ENCODE measurements at regions not wholly inside any gene's neighbourhood (a gene's known extent, or its start where the extent isn't known, plus 50 kb on each side); places are given as distances from the start of the nearest gene placed in this dataset.

DNA sequence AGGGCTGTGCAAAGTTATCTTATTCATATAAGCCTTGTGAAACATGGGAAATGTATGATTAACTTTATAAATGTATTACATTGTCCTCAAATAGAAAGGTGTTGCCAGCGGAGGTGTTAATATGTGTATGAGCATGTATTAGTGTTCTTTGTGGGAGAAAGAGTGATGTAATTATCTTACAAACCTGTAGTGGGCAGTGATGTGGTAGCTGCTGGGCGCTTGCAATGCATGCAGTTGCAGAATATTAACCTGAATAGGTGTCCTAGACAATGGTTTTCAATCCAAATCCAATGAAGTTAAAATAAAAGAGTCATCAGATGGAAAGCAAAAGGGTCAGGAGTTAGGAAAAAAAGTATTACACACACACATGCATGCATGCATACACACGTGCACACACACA is 881.3 kb upstream of the CADM2 start:
- H3K4me1 ChIP-seq (ENCODE audit: control insufficient read depth in 1 of 2, extremely low read depth in 1 of 2, insufficient read depth in 2 of 2, low read length in 2 of 2): no peaks in the 10 kb centered on the region
- H3K36me3 ChIP-seq (ENCODE audit: control insufficient read depth in 2 of 2, extremely low read depth in 1 of 2, insufficient read depth in 1 of 2, low read length in 1 of 2): no peaks in the 10 kb centered on the region
- POLR2A ChIA-PET: no interaction called here
- H3K9me3 ChIP-seq: no peaks in the 10 kb centered on the region
- no peaks in the 10 kb centered on the region for H3K27me3 Mint-ChIP-seq
- no peak overlapping the region for H3K4me3 ChIP-seq (ENCODE audit: control insufficient read depth in 1 of 2, extremely low read depth in 1 of 2, low read length in 1 of 2)
- H3K36me3 Mint-ChIP-seq: no peaks in the 10 kb centered on the region
- ATAC-seq (replicated peaks in 1 of 4) (no peak), DNase-seq (no peak)
- no peak overlapping the region for H3K27ac Mint-ChIP-seq
- WGBS (ENCODE audit: insufficient coverage): no CpG with 5 or more reads among the region's 3 CpGs
- H3K4me1 Mint-ChIP-seq: no peaks in the 10 kb centered on the region
- no peak overlapping the region for H3K27ac ChIP-seq (ENCODE audit: low read length)
- H3K27me3 ChIP-seq (replicated peaks in 1 of 2; ENCODE audit: control insufficient read depth in 2 of 2, extremely low read depth in 1 of 2, insufficient read depth in 2 of 2, low read length in 1 of 2): no peaks in the 10 kb centered on the region
- H3K4me3 Mint-ChIP-seq: no peak overlapping the region
- CTCF ChIA-PET: no interaction called here
- H3K9me3 Mint-ChIP-seq: peaks cover 8 to 13% (median 9%) of the 10 kb centered on the region in 3 donors

DNA sequence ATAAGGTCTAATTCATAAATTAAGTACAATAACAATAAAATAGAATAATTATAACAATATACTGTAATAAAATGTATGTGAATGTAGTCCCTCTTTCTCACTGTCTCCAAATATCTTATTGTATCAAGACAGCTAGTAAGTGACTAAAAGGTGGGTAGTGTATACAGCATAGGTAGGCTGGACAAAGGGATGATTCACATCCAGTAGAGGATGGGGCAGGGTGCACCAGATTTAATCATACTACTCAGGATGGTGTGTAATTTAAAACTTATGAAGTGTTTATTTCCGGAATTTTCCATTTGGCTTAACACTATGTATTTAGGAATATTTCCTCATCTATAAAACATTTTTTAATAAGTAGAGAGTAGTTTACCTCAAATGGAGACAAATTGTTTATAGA is 876.1 kb upstream of the CADM2 start:
- no peak overlapping the region for H3K27ac Mint-ChIP-seq
- H3K36me3 ChIP-seq (ENCODE audit: control insufficient read depth in 2 of 2, extremely low read depth in 1 of 2, insufficient read depth in 1 of 2, low read length in 1 of 2): no peaks in the 10 kb centered on the region
- peaks cover 4% of the 10 kb centered on the region for H3K9me3 ChIP-seq
- H3K27me3 Mint-ChIP-seq: no peaks in the 10 kb centered on the region
- no peaks in the 10 kb centered on the region for H3K4me1 ChIP-seq (ENCODE audit: control insufficient read depth in 1 of 2, extremely low read depth in 1 of 2, insufficient read depth in 2 of 2, low read length in 2 of 2)
- no peaks in the 10 kb centered on the region for H3K4me1 Mint-ChIP-seq
- CTCF ChIA-PET: no interaction called here
- no peak overlapping the region for H3K4me3 ChIP-seq (ENCODE audit: control insufficient read depth in 1 of 2, extremely low read depth in 1 of 2, low read length in 1 of 2)
- H3K27ac ChIP-seq (ENCODE audit: low read length): no peak overlapping the region
- ATAC-seq (replicated peaks in 1 of 4): no peak
- peaks cover 6 to 10% (median 8%) of the 10 kb centered on the region in 3 donors for H3K9me3 Mint-ChIP-seq
- H3K36me3 Mint-ChIP-seq: no peaks in the 10 kb centered on the region
- DNase-seq: no peak
- WGBS (ENCODE audit: insufficient coverage): no CpG with 5 or more reads among the region's 1 CpG
- no peak overlapping the region for H3K4me3 Mint-ChIP-seq
- no peaks in the 10 kb centered on the region for H3K27me3 ChIP-seq (replicated peaks in 1 of 2; ENCODE audit: control insufficient read depth in 2 of 2, extremely low read depth in 1 of 2, insufficient read depth in 2 of 2, low read length in 1 of 2)
- POLR2A ChIA-PET: no interaction called here

DNA sequence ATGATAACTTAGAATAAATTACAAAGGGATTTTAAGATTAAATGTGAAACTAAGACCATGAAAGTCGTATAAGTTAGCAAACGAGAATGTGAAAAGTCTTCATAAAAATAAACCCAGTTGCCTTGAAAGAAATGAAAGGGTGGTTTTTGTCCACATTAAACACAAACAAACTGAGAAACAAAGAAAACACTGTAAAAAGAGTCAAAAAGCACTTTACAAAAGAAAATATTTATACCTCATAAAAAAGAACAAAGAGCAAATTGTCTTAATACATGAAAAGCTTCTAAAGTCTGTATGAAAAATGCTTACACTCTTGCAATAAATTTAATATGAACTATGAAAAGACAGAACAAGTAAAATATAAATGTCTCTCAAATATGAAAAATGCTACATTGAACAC is 865.9 kb upstream of the CADM2 start:
- no peaks in the 10 kb centered on the region for H3K36me3 ChIP-seq (ENCODE audit: control insufficient read depth in 2 of 2, extremely low read depth in 1 of 2, insufficient read depth in 1 of 2, low read length in 1 of 2)
- no peak overlapping the region for H3K4me3 Mint-ChIP-seq
- H3K4me1 ChIP-seq (ENCODE audit: control insufficient read depth in 1 of 2, extremely low read depth in 1 of 2, insufficient read depth in 2 of 2, low read length in 2 of 2): no peaks in the 10 kb centered on the region
- ATAC-seq (replicated peaks in 1 of 4) (no peak), DNase-seq (no peak)
- H3K36me3 Mint-ChIP-seq: no peaks in the 10 kb centered on the region
- ChIA-PET POLR2A (no interaction called here), CTCF (no interaction called here)
- no peak overlapping the region for H3K27ac ChIP-seq (ENCODE audit: low read length)
- no peak overlapping the region for H3K27ac Mint-ChIP-seq
- no peaks in the 10 kb centered on the region for H3K9me3 ChIP-seq
- peaks cover 4 to 6% (median 4%) of the 10 kb centered on the region in 3 donors for H3K9me3 Mint-ChIP-seq
- no peaks in the 10 kb centered on the region for H3K27me3 Mint-ChIP-seq
- H3K27me3 ChIP-seq (replicated peaks in 1 of 2; ENCODE audit: control insufficient read depth in 2 of 2, extremely low read depth in 1 of 2, insufficient read depth in 2 of 2, low read length in 1 of 2): no peaks in the 10 kb centered on the region
- no peak overlapping the region for H3K4me3 ChIP-seq (ENCODE audit: control insufficient read depth in 1 of 2, extremely low read depth in 1 of 2, low read length in 1 of 2)
- no peaks in the 10 kb centered on the region for H3K4me1 Mint-ChIP-seq
- no CpG with 5 or more reads among the region's 2 CpGs for WGBS (ENCODE audit: insufficient coverage)

DNA sequence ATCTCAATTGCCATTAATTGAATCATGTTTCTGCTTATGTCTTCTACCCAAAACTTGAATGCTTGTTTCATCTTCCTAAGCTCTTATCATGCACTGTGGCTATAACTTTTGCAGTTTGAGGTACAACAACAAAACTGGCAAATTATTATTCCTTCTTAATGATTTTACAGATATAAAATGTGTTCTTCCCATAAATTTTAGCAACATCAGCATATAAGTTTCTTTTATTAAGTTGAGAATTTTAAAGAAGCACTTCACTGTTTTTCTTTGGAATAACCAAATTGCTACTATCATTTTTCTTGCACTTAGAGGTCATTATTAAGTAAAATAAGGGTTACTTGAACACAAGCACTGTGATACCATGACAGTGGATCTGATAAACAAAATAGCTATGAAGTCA is 862.6 kb upstream of the CADM2 start:
- H3K27me3 Mint-ChIP-seq: no peaks in the 10 kb centered on the region
- H3K36me3 Mint-ChIP-seq: no peaks in the 10 kb centered on the region
- H3K27ac ChIP-seq (ENCODE audit: low read length): no peak overlapping the region
- no peaks in the 10 kb centered on the region for H3K36me3 ChIP-seq (ENCODE audit: control insufficient read depth in 2 of 2, extremely low read depth in 1 of 2, insufficient read depth in 1 of 2, low read length in 1 of 2)
- ChIA-PET CTCF (no interaction called here), POLR2A (no interaction called here)
- H3K9me3 ChIP-seq: no peaks in the 10 kb centered on the region
- H3K4me1 ChIP-seq (ENCODE audit: control insufficient read depth in 1 of 2, extremely low read depth in 1 of 2, insufficient read depth in 2 of 2, low read length in 2 of 2): no peaks in the 10 kb centered on the region
- H3K9me3 Mint-ChIP-seq: peaks cover 7 to 15% (median 9%) of the 10 kb centered on the region in 3 donors
- H3K4me1 Mint-ChIP-seq: no peaks in the 10 kb centered on the region
- no peak overlapping the region for H3K27ac Mint-ChIP-seq
- ATAC-seq (replicated peaks in 1 of 4) (no peak), DNase-seq (no peak)
- H3K4me3 Mint-ChIP-seq: no peak overlapping the region
- H3K4me3 ChIP-seq (ENCODE audit: control insufficient read depth in 1 of 2, extremely low read depth in 1 of 2, low read length in 1 of 2): no peak overlapping the region
- H3K27me3 ChIP-seq (replicated peaks in 1 of 2; ENCODE audit: control insufficient read depth in 2 of 2, extremely low read depth in 1 of 2, insufficient read depth in 2 of 2, low read length in 1 of 2): no peaks in the 10 kb centered on the region

DNA sequence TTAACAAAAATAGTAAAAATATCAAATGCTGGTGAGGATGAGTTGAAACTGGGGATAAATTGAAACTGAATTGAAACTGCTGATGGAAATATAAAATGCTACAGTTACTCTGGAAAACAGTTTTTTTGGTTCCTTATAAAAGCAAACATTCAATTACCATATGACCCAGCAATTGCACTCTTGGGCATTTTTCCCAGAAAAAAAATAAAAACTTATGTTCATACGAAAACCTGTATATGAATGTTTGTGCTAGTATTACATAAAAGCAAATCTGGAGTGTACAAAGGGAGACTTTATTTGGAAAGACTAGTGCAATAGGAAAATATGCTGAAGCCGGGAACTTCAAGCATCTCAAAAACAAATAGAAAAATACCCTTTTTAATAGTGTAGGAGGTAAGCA is 857.9 kb upstream of the CADM2 start:
- Mint-ChIP-seq H3K4me1 (no peaks in the 10 kb centered on the region), H3K27me3 (no peaks in the 10 kb centered on the region), H3K36me3 (no peaks in the 10 kb centered on the region), H3K9me3 (peaks cover 20 to 25% (median 24%) of the 10 kb centered on the region in 3 donors), H3K27ac (no peak overlapping the region), H3K4me3 (no peak overlapping the region)
- Histone ChIP-seq H3K9me3 (no peaks in the 10 kb centered on the region), H3K4me1 (ENCODE audit: control insufficient read depth in 1 of 2, extremely low read depth in 1 of 2, insufficient read depth in 2 of 2, low read length in 2 of 2) (no peaks in the 10 kb centered on the region), H3K27me3 (replicated peaks in 1 of 2; ENCODE audit: control insufficient read depth in 2 of 2, extremely low read depth in 1 of 2, insufficient read depth in 2 of 2, low read length in 1 of 2) (no peaks in the 10 kb centered on the region), H3K36me3 (ENCODE audit: control insufficient read depth in 2 of 2, extremely low read depth in 1 of 2, insufficient read depth in 1 of 2, low read length in 1 of 2) (no peaks in the 10 kb centered on the region), H3K4me3 (ENCODE audit: control insufficient read depth in 1 of 2, extremely low read depth in 1 of 2, low read length in 1 of 2) (no peak overlapping the region), H3K27ac (ENCODE audit: low read length) (no peak overlapping the region)
- CTCF ChIA-PET: no interaction called here
- ATAC-seq (replicated peaks in 1 of 4) (no peak), DNase-seq (no peak)
- WGBS (ENCODE audit: insufficient coverage): no CpG with 5 or more reads among the region's 2 CpGs
- POLR2A ChIA-PET: no interaction called here

DNA sequence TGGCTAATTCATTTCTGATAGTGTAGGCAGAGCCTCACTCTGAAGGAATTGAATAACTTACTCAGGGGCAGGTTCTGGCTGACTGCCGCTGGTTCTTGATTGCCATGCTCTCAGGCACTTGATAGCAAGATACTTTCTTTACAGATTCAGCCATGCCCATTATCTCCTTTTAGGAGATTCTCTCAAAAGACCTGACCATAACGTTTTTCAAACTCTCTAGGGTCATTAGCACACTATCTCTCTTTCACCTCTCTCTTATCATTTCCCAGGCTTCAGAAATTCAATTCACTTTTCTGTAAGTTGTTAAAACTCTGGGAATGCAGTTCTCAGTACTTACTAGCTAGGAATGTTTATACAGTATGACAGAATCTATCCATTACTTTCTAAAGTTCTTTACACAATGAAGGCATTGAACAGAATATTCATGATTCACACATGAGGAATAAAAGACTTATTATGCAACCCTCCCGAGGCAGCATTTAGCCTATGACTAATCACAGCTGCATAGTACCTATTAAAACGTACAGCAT is 850.3 kb upstream of the CADM2 start:
- peaks cover 16 to 26% (median 19%) of the 10 kb centered on the region in 3 donors for H3K9me3 Mint-ChIP-seq
- ChIA-PET CTCF (no interaction called here), POLR2A (no interaction called here)
- Histone ChIP-seq H3K4me1 (ENCODE audit: control insufficient read depth in 1 of 2, extremely low read depth in 1 of 2, insufficient read depth in 2 of 2, low read length in 2 of 2) (no peaks in the 10 kb centered on the region), H3K27ac (ENCODE audit: low read length) (no peak overlapping the region), H3K9me3 (no peaks in the 10 kb centered on the region), H3K4me3 (ENCODE audit: control insufficient read depth in 1 of 2, extremely low read depth in 1 of 2, low read length in 1 of 2) (no peak overlapping the region), H3K36me3 (ENCODE audit: control insufficient read depth in 2 of 2, extremely low read depth in 1 of 2, insufficient read depth in 1 of 2, low read length in 1 of 2) (no peaks in the 10 kb centered on the region), H3K27me3 (replicated peaks in 1 of 2; ENCODE audit: control insufficient read depth in 2 of 2, extremely low read depth in 1 of 2, insufficient read depth in 2 of 2, low read length in 1 of 2) (no peaks in the 10 kb centered on the region)
- 100% methylated on average over 1 of the region's 4 CpGs for WGBS (ENCODE audit: insufficient coverage)
- H3K36me3 Mint-ChIP-seq: no peaks in the 10 kb centered on the region
- H3K27ac Mint-ChIP-seq: no peak overlapping the region
- DNase-seq (no peak), ATAC-seq (replicated peaks in 1 of 4) (no peak)
- H3K27me3 Mint-ChIP-seq: no peaks in the 10 kb centered on the region
- H3K4me1 Mint-ChIP-seq: no peaks in the 10 kb centered on the region
- H3K4me3 Mint-ChIP-seq: no peak overlapping the region

DNA sequence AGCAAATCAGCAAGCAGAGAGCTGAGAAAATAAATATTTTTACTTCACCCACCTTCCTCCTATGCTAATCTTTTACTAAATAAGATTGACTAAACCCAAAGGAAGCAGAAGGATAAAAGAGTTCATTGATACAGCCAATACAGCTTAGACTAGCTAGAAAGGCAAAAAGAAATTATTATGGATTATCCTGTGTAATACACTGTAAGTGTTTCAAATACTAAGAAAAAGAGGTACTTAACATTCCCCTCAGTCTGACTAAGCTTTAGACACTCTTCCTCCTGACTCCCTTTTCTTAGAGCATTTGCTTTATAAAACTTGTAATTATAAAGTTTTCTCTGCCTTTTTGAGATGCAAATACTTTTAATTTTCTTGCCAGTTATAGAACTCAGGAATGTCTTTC is 848.9 kb upstream of the CADM2 start:
- DNase-seq (no peak), ATAC-seq (replicated peaks in 1 of 4) (no peak)
- POLR2A ChIA-PET: no interaction called here
- Histone ChIP-seq H3K4me3 (ENCODE audit: control insufficient read depth in 1 of 2, extremely low read depth in 1 of 2, low read length in 1 of 2) (no peak overlapping the region), H3K27ac (ENCODE audit: low read length) (no peak overlapping the region), H3K27me3 (replicated peaks in 1 of 2; ENCODE audit: control insufficient read depth in 2 of 2, extremely low read depth in 1 of 2, insufficient read depth in 2 of 2, low read length in 1 of 2) (no peaks in the 10 kb centered on the region), H3K9me3 (no peaks in the 10 kb centered on the region), H3K4me1 (ENCODE audit: control insufficient read depth in 1 of 2, extremely low read depth in 1 of 2, insufficient read depth in 2 of 2, low read length in 2 of 2) (no peaks in the 10 kb centered on the region), H3K36me3 (ENCODE audit: control insufficient read depth in 2 of 2, extremely low read depth in 1 of 2, insufficient read depth in 1 of 2, low read length in 1 of 2) (no peaks in the 10 kb centered on the region)
- Mint-ChIP-seq H3K36me3 (no peaks in the 10 kb centered on the region), H3K4me1 (no peaks in the 10 kb centered on the region), H3K4me3 (no peak overlapping the region), H3K9me3 (peaks cover 14 to 26% (median 15%) of the 10 kb centered on the region in 3 donors), H3K27me3 (no peaks in the 10 kb centered on the region), H3K27ac (no peak overlapping the region)
- CTCF ChIA-PET: no interaction called here
